ENCODE measurements at regions not wholly inside any gene's neighbourhood (a gene's known extent, or its start where the extent isn't known, plus 50 kb on each side); places are given as distances from the start of the nearest gene placed in this dataset.

- peak; percentile 18 for DNase-seq
Measured at GRCh38 chr16:6643080-6643686, 689.5 kb upstream of the RBFOX1 start.

GRCh38 chr16:6642271-6642670 lies 690.4 kb upstream of the RBFOX1 start:
- no peak for DNase-seq

- DNase-seq = no peak
Measured at GRCh38 chr16:6641091-6641490, 691.6 kb upstream of the RBFOX1 start.

- DNase-seq = no peak
Measured at GRCh38 chr16:6636457-6636856, 696.2 kb upstream of the RBFOX1 start.

GRCh38 chr16:6634151-6634550 lies 698.5 kb upstream of the RBFOX1 start:
- no peak for DNase-seq

- DNase-seq = no peak
Measured at GRCh38 chr16:6633456-6633855, 699.2 kb upstream of the RBFOX1 start.

GRCh38 chr16:6629110-6629509 lies 703.5 kb upstream of the RBFOX1 start:
- no peak for DNase-seq

GRCh38 chr16:6625606-6626005 lies 707.0 kb upstream of the RBFOX1 start:
- DNase-seq = no peak

GRCh38 chr16:6618874-6619273 lies 713.8 kb upstream of the RBFOX1 start:
- no peak for DNase-seq

- DNase-seq = no peak
Measured at GRCh38 chr16:6616746-6617145, 715.9 kb upstream of the RBFOX1 start.

- no peak for DNase-seq
Measured at GRCh38 chr16:6615636-6616035, 717.0 kb upstream of the RBFOX1 start.

GRCh38 chr16:6611535-6611934 lies 721.1 kb upstream of the RBFOX1 start:
- DNase-seq = no peak

GRCh38 chr16:6605490-6605889 lies 727.2 kb upstream of the RBFOX1 start:
- DNase-seq = no peak

GRCh38 chr16:6603780-6604325 lies 728.8 kb upstream of the RBFOX1 start:
- no peak for DNase-seq

- no peak for DNase-seq
Measured at GRCh38 chr16:6602405-6602804, 730.2 kb upstream of the RBFOX1 start.

- DNase-seq = no peak
Measured at GRCh38 chr16:6600167-6600566, 732.5 kb upstream of the RBFOX1 start.

GRCh38 chr16:6593799-6594198 lies 738.8 kb upstream of the RBFOX1 start:
- DNase-seq = no peak

- no peak for DNase-seq
Measured at GRCh38 chr16:6576606-6577005, 756.0 kb upstream of the RBFOX1 start.

- DNase-seq = no peak
Measured at GRCh38 chr16:6576113-6576512, 756.5 kb upstream of the RBFOX1 start.

GRCh38 chr16:6574146-6574545 lies 758.5 kb upstream of the RBFOX1 start:
- DNase-seq = no peak

GRCh38 chr16:6573577-6573976 lies 759.1 kb upstream of the RBFOX1 start:
- no peak for DNase-seq

- DNase-seq = no peak
Measured at GRCh38 chr16:6571044-6571443, 761.6 kb upstream of the RBFOX1 start.

GRCh38 chr16:6570530-6570929 lies 762.1 kb upstream of the RBFOX1 start:
- no peak for DNase-seq

GRCh38 chr16:6562986-6563385 lies 769.7 kb upstream of the RBFOX1 start:
- DNase-seq = no peak

All from activated naive CD4-positive, alpha-beta T cell treated with anti-CD3 and anti-CD28 coated beads, Interleukin-2, amount 50 U/mL, for 16 hours (primary cell).